Panc1 (cell line): ENCODE measurements at regions not wholly inside any gene's neighbourhood (a gene's known extent, or its start where the extent isn't known, plus 50 kb on each side); places are given as distances from the start of the nearest gene placed in this dataset.

Experiments
- POLR2AphosphoS5 ChIP-seq: IDR thresholded peaks from 2 replicates; pipeline ENCODE4 v1.6.1; 2012; ENCODE audit warnings: mild to moderate bottlenecking, low read depth, low read length, moderate library complexity
- SIN3A ChIP-seq: IDR thresholded peaks from 2 replicates; pipeline ENCODE4 v1.6.1; 2012; ENCODE audit warnings: low read depth, mild to moderate bottlenecking, low read length, moderate library complexity, borderline replicate concordance; ENCODE audit not compliant: insufficient read depth
- TCF7L2 ChIP-seq: IDR thresholded peaks from 2 replicates; pipeline ENCODE4 v1.6.1; 2011; ENCODE audit warnings: mild to moderate bottlenecking, low read depth, low read length, inconsistent platforms
- TF ChIP-seq, protein P1 (sequence below): fragments of 450-650 bp; IDR thresholded peaks from 2 replicates; pipeline ENCODE4 v1.5.1; 2017; ENCODE audit warnings: mild to moderate bottlenecking
- TF ChIP-seq, protein P2 (sequence below), 2 experiments: IDR thresholded peaks; 2 replicates each; pipeline ENCODE4 v1.6.1; 2011 to 2012; ENCODE audit warnings: low read depth in 2 of 2, control low read depth in 1 of 2, low read length in 1 of 2, mild to moderate bottlenecking in 1 of 2, moderate library complexity in 1 of 2; ENCODE audit not compliant: insufficient read depth in 1 of 2

GRCh38 chr11:24181395-24182047 is 315.3 kb upstream of the LUZP2 start:
- TF ChIP-seq, protein P1, sequence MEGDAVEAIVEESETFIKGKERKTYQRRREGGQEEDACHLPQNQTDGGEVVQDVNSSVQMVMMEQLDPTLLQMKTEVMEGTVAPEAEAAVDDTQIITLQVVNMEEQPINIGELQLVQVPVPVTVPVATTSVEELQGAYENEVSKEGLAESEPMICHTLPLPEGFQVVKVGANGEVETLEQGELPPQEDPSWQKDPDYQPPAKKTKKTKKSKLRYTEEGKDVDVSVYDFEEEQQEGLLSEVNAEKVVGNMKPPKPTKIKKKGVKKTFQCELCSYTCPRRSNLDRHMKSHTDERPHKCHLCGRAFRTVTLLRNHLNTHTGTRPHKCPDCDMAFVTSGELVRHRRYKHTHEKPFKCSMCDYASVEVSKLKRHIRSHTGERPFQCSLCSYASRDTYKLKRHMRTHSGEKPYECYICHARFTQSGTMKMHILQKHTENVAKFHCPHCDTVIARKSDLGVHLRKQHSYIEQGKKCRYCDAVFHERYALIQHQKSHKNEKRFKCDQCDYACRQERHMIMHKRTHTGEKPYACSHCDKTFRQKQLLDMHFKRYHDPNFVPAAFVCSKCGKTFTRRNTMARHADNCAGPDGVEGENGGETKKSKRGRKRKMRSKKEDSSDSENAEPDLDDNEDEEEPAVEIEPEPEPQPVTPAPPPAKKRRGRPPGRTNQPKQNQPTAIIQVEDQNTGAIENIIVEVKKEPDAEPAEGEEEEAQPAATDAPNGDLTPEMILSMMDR, result no peak
- TF ChIP-seq, protein P2, sequence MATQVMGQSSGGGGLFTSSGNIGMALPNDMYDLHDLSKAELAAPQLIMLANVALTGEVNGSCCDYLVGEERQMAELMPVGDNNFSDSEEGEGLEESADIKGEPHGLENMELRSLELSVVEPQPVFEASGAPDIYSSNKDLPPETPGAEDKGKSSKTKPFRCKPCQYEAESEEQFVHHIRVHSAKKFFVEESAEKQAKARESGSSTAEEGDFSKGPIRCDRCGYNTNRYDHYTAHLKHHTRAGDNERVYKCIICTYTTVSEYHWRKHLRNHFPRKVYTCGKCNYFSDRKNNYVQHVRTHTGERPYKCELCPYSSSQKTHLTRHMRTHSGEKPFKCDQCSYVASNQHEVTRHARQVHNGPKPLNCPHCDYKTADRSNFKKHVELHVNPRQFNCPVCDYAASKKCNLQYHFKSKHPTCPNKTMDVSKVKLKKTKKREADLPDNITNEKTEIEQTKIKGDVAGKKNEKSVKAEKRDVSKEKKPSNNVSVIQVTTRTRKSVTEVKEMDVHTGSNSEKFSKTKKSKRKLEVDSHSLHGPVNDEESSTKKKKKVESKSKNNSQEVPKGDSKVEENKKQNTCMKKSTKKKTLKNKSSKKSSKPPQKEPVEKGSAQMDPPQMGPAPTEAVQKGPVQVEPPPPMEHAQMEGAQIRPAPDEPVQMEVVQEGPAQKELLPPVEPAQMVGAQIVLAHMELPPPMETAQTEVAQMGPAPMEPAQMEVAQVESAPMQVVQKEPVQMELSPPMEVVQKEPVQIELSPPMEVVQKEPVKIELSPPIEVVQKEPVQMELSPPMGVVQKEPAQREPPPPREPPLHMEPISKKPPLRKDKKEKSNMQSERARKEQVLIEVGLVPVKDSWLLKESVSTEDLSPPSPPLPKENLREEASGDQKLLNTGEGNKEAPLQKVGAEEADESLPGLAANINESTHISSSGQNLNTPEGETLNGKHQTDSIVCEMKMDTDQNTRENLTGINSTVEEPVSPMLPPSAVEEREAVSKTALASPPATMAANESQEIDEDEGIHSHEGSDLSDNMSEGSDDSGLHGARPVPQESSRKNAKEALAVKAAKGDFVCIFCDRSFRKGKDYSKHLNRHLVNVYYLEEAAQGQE (IDR thresholded peaks at IDR 0.05; ENCODE audit: insufficient read depth in 1 of 2, low read depth in 2 of 2, low read length in 1 of 2), result no peak
- TF ChIP-seq POLR2AphosphoS5 (no peak), SIN3A (no peak), TCF7L2 (no peak)
